Astrocyte of the cerebellum (primary cell): ENCODE measurements at regions not wholly inside any gene's neighbourhood (a gene's known extent, or its start where the extent isn't known, plus 50 kb on each side); places are given as distances from the start of the nearest gene placed in this dataset.

ENCODE experiments used
- DNase-seq: peaks from one replicate; pipeline ENCODE4 v3.0.0-alpha.2; 2011; ENCODE audit warnings: low read depth
- H3K4me3 ChIP-seq: 2 replicates; pipeline ENCODE4 v1.5.1; 2011; ENCODE audit warnings: mild to moderate bottlenecking, low read depth, low read length, moderate library complexity
- in situ Hi-C: cut with HindIII; loops from 2 replicates; pipeline ENCODE4 v1.10.0; 2017; ENCODE audit warnings: low sequenced_read_pairs
- TF ChIP-seq, protein P1 (sequence below): IDR thresholded peaks from 2 replicates; pipeline ENCODE4 v1.5.1; 2012; ENCODE audit warnings: low read length, low read depth, moderate library complexity, mild to moderate bottlenecking; ENCODE audit errors: missing control alignments

DNA sequence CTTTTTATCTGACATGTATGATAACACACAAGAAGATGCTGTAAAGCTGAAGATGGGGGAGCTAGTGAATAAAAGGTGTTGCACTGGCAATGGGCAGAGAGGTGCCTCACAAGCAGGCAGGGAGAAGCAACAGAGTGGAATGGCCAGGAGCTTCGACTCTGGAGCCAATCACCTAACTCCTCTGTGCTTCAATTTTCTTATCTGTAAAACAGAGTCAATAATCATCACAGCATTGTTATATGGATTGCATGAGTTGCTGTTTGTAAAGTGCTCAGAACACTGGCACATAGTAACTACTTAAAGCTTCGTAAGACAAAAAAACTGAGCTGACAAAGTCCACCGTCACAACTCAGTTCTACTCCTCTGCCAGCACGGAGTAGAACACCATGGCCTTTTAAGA lies 254.2 kb upstream of the POM121L12 start:
- no peak overlapping the region for H3K4me3 ChIP-seq
- in situ Hi-C loops, result no loop called here
- TF ChIP-seq, protein P1, sequence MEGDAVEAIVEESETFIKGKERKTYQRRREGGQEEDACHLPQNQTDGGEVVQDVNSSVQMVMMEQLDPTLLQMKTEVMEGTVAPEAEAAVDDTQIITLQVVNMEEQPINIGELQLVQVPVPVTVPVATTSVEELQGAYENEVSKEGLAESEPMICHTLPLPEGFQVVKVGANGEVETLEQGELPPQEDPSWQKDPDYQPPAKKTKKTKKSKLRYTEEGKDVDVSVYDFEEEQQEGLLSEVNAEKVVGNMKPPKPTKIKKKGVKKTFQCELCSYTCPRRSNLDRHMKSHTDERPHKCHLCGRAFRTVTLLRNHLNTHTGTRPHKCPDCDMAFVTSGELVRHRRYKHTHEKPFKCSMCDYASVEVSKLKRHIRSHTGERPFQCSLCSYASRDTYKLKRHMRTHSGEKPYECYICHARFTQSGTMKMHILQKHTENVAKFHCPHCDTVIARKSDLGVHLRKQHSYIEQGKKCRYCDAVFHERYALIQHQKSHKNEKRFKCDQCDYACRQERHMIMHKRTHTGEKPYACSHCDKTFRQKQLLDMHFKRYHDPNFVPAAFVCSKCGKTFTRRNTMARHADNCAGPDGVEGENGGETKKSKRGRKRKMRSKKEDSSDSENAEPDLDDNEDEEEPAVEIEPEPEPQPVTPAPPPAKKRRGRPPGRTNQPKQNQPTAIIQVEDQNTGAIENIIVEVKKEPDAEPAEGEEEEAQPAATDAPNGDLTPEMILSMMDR, result no peak
- DNase-seq, result no peak

DNA sequence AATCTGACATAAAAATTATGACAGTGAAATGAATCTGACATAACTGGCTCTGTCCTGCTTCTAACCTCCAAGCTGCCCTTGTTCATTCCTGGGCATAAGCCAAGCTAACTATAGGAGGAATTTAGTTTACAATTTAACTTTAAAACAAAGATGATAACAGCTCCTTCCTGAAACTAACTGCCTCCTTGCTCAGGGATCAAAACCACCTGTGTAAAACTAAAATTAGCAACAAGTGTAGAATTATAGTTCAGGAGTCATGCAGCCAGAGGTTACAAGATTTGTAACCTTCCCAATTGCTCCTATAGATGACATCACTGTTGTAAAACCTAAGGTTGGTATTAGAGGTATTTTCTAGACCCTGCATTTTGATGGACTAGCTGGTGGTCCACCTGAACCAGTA lies 256.4 kb upstream of the POM121L12 start:
- DNase-seq, result no peak
- in situ Hi-C loops, result no loop called here
- TF ChIP-seq, protein P1, result no peak
- no peak overlapping the region for H3K4me3 ChIP-seq

DNA sequence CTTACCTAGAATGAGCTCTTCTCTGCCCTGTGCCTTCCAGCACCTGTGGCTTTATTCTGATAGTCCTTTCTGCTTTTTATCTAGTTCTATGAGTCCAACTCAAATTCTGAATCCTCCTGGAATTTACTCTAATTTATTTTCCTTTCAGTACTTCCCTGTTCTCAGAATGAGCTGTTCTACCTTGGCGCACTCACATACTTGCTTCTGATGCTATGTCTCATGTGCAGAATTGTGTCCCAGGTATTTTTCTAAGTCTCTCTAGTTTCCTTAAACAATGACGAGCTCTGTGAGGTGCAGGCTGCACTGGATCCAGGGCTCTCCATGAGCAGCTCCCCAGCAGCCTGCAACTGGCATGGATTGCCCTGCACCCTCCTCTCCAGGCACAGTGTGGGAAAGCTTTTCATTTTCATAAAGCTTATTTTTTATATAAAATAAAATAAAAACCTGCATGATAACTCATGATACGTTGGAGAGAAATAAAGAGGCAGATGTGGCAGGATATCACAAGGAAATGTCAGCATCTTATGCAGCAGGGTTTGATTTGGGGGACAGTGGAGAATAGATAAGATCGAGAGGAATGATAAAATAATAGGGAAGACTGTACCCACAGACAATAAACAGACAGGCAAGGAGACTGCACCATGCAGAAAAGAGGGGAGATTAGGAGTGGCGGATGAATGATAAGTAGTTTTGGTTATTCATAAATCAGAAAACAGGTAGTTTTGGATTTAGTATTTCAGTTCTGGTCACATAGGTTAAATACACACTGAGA lies 258.2 kb upstream of the POM121L12 start:
- H3K4me3 ChIP-seq, result no peak overlapping the region
- DNase-seq, result no peak
- in situ Hi-C loops, result no loop called here
- TF ChIP-seq, protein P1, result no peak

DNA sequence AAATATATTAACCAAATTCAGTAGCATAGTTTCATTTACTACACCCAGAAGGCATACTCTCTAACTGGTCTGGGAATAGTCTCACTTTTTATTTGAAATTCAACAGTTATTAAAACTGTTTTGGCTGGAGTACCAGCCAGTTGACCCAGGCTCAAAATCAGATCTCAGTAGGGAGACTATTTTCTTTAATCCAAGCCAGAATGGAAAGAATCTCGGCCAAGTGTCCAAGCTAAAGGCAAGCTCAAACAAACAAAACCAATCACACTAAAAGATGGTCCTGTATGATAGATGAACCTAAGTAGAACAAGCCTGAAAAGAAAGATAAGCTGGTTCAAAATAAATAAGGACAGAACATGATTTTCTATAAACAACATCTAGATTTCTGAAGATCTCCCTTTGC lies 259.6 kb upstream of the POM121L12 start:
- TF ChIP-seq, protein P1, result no peak
- in situ Hi-C loops, result no loop called here

DNA sequence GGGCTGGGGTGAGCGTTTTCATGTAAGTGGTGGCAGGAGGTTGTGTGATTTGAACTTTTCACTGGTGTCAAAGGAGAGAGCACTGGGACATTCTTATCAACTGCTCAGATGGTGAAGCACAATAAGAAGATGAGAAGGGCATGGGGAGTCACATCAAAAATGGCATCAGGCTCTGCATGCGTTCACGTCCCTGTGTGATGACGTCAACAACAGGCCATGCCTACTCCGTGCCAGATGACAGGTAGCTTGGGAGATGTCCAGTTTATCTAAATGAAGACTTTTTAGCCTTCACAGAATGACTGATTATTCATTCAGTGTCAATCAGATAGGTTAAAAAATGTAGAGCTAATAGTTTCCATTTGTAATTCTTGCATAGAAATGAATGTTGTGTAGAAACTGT lies 264.3 kb upstream of the POM121L12 start:
- H3K4me3 ChIP-seq, result no peak overlapping the region
- TF ChIP-seq, protein P1, result no peak
- no peak for DNase-seq
- in situ Hi-C loops, result no loop called here

More for the DNA sequence above, 259.6 kb upstream of the POM121L12 start:
- no peak for DNase-seq
- no peak overlapping the region for H3K4me3 ChIP-seq

DNA sequence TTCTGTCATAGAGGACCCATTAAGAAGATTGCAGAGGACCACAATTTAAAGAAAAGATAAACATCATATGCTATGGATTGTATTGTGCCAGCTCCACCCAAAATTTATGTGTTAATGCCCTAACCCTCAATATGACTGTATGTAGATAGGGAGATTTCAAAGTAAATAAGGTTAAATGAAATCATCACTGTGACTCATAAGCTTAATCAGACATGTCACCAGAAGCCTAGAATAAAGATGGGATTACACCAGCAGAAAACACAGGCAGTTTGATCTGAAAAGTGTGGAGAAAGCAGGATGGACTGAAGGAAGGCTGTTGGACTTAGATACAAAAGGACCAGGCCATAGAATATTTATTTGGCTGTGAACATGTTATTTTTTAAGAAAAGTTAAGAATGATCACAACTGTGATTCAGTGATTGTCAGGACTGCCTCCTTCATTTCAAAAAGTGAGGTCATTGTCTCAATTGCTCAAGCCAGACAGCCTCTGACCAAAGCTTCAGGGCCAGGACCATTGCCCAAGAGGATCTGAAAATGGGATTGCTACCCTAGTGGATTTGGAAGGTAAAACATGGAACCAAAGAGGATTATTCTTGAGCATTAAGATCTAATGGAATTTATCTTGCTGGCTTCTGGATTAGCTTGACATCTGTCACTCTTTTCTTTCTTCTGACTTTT lies 270.8 kb upstream of the POM121L12 start:
- no peak for DNase-seq
- in situ Hi-C loops, result no loop called here
- H3K4me3 ChIP-seq, result no peak overlapping the region
- TF ChIP-seq, protein P1, result no peak
